Right hindlimb (tissue), 1 donor: ENCODE measurements at regions not wholly inside any gene's neighbourhood (a gene's known extent, or its start where the extent isn't known, plus 50 kb on each side); places are given as distances from the start of the nearest gene placed in this dataset.
A peak's percentile ranks its signal among the peaks of the same experiment; 100 is the strongest.
"Not testable (repeated sequence)": the region's sequence is repeated elsewhere in the genome, so short reads cannot be mapped to it uniquely, and the experiment has no call there.

Experiments used
- DNase-seq: peaks from one replicate; pipeline ENCODE4 v3.0.0-alpha.2; 2018

DNA sequence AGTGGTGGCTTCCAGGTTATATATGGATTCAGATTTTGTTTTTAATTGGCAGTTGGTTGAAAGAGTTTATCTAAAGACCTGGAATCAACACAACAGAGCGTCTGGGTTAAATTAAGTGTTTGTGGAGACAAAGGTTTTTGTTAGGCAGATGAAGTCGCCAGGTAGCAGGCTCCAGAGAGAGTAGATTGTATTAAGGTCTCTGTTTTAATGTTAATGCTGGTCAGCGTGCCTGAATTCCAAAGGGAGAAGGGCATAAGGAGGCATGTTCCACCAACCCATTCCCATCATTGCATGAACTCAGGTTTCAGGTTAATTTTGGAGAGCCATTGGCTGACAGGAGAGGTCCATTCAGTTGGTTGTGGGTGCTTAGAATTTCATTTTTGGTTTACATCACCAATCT is 744.1 kb upstream of the GJE1 start:
- DNase-seq, result no peak

DNA sequence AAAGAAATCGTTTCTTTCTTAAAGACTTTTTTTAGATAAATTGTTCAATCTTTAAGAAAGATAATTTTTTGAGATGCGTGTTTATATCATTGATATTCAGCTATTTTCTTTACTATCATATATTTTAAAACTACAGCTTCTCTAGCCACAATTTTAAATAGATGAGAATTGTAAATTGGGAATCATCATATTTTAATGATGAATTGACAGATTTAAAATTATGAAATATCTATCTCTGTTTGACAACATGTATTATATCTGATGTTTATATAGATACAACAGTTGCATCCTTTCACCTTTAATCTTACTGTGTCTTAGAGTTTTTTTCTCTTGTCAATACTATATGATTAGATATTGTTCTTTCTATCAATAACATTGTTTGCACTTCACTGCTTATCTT is 762.3 kb upstream of the GJE1 start:
- no peak for DNase-seq

DNA sequence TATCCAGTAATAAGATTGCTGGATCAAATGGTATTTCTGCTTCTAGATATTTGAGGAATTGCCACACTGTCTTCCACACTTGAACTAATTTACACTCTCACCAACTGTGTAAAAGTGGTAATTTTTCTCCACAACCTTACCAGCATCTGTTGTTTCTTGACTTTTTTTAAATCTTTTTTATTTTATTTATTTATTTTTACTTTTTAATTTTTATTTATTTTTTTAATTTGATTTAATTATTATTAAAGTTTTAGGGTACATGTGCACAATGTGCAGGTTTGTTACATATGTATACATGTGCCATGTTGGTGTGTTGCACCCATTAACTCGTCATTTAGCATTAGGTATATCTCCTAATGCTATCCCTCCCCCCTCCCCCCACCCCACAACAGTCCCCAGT is 765.9 kb upstream of the GJE1 start:
- DNase-seq, result not testable (repeated sequence)

DNA sequence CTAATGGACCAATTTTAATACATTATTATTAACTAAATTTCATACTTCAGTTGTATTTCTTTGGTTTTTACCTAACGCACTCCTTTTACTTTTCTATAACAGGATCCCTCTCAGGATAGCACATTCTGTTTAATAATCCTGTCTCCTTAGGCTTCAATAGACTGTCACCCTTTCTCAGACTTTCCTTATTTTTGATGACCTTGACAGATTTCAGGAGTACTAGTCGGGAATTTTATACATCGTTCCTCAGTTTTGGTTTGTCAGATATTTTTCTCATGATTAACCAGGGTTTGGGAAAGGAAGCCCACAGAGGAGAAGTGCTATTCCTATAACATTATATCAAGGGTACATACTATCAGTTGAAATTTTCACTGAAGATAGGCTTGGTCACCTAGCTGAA is 768.0 kb upstream of the GJE1 start:
- DNase-seq, result no peak

DNA sequence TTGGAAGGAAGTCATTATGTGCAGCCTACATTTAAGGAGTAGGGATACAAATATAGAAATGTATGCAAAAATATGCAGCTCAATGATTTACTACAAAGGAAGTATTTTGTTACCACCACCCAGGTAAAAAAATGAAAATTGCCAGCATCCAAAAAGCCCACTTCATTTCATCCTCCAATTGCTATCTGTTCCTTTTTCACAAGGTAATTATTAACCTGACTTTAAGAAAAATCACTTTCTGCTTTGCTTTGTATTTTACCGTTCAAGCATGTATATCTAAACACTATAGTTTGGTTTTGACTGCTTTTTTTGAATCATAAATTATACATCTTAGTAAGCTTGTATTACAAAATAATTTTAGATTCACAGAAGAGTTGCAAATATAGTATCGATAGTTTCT is 768.5 kb upstream of the GJE1 start:
- no peak for DNase-seq

DNA sequence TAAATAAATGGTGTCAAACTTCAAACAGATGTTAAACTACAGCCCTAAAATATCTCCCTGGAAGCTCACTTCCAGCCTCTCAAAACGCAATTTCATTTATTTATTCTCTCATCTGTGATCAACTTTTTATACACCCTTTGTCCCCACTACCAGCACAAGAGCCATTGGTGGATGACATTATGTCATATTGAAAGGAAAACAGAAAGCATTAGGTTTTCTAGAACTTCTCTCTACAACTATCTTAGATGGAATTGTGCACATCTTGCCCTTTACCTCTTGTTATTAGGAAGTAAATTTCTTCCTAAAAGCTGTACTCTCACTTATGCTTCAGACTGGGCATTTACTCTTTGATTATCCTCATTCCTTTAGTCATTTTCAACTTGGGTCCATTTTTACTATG is 771.2 kb upstream of the GJE1 start:
- DNase-seq, result no peak

DNA sequence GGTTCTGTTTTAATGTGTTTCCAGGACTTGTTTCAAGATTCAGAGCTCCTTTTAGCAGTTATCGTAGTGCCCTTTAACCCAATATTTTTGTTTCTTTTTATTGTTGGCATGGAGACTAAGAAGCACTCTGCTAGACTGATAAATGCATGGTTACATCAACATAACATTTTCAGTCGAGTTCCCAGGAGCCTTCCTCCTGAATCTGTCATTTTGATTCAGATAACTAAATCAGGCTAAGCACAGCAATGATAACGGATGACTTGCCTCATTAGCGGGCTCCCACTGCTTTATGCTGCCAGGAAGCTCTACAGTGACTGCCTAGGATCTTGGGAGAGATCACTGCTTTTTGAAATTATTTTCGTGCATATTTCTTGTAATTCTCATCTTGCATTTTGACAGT is 772.8 kb upstream of the GJE1 start:
- DNase-seq, result peak; percentile 12

DNA sequence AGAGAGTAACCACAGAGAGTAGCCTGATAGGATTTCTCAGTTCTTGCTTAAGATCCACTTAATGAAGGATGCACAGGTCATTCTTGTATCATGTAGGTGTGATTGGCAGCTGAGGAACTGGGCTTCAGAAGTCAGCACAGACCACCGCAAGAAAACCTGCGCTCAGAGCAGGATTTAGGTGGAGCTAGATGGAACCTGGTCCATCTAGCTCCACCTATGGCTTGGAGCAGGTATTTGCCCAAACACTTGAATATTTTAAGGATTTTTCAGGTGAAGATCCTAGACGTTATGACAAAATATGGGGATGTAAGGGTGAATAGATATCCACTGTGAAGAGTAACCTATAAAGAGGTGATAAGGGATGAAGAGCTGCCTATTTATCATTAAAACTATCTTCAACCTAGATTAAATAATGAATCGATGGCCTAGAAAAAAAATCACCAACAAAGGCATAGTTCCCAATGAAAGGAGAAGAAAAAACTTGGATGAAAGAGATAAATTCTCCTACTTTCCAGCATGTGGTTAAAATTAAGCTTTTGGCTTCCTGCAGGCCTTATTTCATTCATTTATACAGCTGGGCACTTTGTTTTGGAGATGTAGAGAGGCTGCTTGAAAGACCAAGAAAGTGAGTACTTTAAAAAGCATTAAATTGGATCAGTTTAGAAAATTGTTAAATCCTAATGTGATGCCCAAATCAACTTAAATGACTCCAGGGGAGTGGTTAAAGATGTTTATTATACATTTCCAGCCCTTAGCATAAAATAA is 778.4 kb upstream of the GJE1 start:
- no peak for DNase-seq

DNA sequence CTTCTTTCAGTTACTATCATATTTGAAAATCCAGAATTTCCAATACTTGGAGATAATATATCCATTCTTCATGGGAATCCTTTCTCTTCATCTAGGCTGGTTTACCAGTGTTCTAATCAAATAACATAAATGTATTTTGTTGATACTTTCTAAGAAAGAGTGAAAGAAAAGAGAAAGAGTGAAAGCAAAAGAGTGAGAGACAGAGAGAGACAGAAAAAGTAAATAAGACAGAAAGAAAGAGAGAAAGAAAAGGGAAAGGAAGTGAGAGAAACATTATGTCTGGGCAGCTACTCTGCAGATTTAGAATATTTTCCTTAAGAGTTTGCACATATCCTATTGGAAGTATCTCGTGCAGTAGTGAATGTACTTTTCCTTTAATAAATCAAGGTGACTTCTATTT is 781.0 kb upstream of the GJE1 start:
- no peak for DNase-seq

DNA sequence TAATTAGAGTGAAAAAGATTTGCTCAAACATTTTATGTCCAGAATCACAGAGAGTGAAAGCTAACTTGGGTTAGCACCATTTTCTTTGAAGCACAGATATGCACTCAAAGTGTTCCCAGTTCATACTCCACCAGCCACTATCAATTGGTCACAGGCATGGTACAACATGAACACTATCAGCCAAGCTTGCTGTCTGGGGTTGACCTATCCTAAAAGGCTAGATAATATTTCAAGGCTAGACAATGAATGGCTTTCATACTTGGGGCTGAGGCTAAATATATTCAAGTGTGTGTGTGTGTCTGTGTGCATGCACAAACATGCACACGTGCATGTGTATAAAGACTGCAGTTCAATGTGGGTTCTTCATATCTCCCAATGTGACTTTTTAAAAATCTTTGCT is 783.0 kb upstream of the GJE1 start:
- DNase-seq, result no peak

DNA sequence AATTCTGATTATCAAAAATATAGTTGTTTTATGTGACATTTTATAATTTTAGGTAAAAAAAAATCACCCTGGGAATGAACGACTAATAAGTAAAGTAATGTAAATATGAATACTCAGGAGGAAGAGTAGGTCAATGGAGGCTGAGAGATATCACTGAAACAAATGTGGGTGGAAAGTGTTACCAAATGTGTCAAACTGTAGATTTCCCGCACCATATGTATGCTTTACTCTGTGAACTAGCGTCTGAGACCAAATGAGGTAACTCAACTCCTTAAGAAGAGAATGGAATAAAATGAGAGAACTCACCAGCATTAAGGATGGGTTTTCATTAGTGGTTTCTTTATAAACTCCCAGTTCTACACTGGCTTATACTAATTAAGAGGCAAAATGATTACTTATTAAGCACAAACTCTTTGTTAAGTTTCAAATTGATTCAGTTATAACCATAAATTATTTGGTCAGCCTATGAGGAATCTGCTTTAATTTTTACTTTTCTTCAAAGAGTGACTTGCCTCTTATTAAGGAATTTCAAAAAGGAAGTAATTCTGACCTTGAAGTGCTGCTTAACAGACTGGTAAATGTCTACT is 784.7 kb upstream of the GJE1 start:
- DNase-seq, result no peak

DNA sequence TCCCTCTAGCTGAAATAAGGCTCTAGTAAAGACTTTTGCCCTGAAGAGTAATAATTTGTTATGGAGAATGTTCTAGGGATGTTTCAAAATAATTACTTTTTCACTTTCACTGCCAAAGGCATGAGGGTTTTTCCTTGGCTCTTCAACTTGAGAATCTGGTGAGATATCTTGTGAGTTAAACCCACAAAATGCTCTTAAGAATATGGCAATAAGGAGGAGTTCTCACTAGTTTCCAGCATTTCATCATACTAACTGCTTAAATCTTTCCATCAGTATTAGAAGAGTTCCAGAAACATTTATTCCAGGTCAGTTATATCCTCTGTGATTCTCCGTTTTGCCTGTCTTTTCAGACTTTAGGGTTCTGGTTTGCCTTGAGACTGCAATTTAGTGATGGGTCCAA is 785.6 kb upstream of the GJE1 start:
- no peak for DNase-seq

DNA sequence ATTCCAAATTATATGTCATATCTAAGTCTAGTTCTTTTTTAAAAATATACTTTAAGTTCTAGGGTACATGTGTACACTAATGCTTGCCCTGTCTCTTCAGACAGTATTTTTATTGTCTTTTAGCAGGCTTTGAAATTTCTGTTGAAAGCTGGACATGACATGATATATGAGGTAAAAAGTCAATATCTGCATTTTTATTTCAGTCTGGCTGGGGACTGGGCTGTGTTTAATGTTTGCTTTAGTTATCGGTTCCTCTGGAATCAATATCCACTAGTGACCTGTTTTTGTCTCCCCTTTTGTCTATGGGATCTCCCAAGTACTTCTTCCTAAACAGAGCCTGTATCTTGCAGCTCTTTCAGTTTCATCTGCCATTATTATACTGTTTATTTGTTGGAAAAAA is 786.2 kb upstream of the GJE1 start:
- DNase-seq, result no peak

DNA sequence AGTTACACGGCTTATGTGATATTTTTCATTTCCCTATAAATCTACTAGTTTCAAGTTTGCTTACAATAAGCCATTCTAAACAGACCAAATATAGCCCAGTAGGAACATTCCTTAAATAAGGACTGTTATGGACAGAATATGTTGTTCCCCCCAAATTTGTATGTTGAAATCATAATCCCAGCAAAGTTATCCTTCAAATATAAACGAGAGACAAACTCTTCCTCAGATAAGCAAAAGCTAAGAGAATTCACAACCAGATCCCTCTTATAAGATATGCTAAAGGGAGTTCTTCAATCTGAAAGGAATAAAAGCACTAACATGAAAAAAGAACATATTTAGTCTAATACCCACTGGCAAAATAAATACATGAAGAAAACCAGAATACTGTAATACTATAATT is 795.5 kb upstream of the GJE1 start:
- no peak for DNase-seq

DNA sequence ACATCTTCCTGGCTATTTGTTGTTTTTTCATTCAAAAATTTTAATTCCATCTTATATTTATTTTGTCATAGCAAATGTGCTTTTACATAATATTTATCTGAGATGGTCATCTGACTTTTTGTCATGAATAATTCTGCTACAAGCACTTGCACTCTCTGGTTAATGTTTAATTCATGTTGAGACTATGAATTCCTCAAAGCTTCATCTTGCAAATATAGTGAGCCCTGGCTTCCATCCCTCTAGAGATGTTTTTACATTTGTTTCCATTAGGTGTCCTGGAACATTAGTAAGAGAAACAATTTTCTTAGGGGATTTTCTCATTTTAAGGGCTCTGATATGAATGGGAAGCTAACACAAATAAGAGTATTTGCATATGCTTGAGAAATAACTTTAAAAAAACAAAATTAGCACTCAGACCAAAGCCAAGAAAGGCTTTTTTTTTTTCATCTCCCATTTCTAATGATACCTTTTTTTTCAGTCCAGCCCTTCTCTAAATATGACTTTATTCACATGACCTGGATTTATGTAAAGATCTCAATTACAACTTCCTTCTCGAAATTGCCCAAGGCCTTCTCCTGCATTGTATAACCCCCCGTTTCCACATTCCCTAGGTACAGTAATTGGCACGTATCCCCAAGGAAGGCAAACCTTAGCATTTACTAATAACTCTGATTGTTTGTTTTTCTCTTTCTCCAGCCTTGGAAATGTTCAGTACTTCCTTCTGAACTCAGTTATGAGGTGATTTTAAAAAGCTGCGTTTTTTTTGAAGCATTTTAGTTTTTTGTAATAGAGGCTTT is 797.0 kb upstream of the GJE1 start:
- DNase-seq, result no peak

DNA sequence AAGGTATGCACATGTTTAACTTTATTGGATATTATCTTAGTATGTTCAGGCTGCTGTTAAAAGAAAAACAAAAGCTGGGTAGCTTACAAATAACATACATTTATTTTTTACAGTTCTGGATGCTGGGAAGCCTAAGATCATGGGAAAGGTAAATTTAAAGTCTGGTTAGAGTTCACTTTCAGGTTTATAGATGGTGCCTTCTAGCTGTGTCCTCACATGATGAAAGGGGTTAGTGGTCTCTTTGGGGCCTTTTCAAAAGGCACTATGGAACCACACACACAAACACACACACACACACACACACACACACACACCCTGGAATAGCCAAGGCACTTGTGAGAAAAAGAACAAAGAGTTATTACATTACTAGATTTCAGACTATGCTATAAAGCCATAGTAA is 805.8 kb upstream of the GJE1 start:
- no peak for DNase-seq

DNA sequence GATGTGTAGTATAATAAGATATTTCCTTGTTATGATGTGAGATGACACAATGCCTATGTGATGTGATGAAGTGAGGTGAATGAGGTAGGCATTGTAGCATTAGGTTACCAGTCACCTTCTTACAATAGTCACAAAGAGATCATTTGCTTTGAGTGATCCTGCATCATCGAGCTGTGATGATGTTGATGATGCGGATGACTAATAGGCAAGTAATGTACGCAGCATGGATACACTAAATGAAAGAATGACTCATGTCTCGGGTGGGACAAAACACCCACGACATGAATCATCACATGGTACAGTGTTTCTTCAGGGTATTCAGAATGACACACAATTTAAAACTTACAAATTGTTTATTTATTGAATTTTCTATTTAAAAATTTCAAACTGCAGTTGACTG is 806.3 kb upstream of the GJE1 start:
- DNase-seq, result no peak

DNA sequence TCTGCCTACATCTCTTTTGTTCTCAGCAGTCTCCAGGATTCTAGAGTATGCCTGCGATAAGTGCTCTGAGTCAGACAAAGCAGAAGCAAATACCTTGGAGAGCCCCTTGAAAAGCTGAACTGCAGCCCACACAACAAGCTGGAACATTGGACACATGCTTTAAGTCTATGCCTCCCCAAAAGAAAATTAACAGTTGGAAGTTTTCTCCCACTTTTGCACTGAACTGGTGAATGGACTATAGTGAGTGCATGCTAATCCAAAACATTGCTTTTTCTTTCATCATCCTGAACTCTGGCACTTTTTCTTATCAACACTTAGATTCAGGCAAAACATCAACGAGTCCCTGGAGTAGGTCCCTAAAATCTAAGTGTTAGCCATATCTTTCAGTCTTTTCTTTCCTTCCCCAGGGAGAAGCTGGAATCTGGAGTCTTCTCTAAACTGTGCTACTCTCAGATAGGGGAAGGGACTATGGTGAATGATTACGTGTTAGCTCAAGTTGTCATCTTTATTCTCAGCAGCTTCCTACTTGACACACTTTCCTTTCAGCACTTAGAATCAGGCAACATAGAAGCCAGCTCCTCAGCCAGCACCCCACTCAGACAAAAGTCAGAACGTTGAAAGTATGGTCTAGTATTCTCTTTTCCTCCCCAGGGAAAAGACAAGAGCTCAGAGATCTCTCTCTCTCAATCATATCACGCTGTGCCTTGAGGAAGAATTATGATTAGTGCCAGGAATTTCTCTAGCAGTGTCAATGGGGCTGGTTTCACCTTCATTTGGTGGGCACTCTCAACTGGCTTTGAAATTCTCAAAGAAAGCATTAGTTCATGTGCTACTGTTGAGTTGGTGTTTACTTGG is 811.0 kb upstream of the GJE1 start:
- no peak for DNase-seq

DNA sequence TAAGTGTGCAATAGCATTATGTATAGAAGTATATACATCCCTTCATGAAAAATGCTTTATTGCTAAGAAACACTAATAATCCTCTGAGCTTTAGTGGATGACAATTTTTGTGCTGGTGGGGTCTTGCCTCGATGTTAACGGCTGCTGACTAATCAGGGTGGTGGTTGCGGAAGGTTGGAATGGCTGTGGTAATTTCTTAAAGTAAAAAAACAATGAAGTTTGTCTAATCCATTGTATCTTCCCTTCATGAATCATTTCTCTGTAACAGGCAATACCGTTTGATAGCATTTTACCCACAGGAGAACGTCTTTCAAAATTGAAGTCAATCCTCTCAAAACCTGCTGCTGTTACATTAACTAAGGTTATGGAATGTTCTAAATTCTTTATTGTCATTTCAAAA is 816.5 kb upstream of the GJE1 start:
- no peak for DNase-seq

DNA sequence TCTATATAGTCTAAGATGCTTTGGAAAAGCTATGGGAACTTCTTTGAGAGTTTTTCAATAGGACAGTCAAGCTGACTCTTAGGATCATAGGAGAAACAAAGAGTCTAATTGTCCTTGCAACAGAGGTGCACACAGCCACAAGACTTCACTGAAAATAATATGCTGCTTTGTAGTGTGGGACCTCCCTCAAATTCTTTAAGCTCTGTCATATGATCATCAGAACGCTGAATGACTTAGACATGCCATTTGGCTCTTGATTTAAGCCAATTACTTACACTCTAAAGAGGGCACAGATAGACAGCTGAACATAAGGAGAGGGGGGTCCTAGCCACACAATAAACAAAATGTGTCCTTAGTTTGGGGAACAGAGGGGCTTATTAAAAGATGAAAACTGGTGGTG is 818.7 kb upstream of the GJE1 start:
- DNase-seq, result no peak

DNA sequence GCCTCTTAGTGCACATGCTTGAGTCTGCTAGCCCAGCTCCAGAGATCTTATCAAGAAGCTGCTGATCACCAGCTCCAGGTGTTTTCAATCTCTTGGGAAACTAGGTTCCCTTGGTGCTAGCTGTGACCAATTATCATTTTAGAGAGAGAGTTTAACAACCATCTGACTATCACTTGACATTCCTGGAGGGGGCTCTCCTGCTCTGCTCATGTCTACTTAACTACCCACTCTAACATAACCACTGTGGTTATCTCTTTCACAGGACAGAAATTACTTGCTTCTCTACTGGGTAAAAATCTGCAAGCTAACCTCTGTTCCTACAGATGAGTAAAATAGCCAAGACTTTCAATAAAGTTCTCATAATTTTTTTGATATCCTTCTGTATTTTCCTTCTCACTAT is 823.4 kb upstream of the GJE1 start:
- DNase-seq, result no peak

DNA sequence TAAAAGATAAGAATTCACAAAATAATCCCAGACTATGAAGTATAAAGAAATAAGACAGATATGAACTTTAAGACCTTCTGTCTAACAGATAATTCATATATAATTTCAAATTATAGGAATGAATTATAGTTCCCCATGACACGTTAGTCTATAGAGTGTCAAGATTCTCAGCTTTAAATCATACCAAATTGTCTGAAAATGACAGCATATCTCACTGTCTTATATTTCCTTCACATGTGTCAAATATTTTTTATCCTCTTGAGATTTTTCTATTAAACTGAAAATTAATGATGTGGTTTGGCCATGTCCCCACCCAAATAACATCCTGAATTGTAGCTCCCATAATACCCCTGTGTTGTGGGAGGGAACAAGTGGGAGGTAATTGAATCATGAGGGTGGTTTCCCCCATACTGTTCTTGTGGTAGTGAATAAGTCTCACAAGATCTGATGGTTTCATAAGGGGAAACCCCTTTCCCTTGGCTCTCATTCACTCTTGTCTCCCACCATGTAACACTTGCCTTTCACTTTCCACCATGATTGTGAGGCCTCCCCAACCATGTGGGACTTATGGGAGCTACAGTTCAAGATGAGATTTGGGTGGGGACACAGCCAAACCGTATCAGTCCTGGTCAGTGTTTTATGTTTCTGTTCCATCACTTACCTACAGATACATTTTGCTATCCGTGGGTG is 825.3 kb upstream of the GJE1 start:
- no peak for DNase-seq

DNA sequence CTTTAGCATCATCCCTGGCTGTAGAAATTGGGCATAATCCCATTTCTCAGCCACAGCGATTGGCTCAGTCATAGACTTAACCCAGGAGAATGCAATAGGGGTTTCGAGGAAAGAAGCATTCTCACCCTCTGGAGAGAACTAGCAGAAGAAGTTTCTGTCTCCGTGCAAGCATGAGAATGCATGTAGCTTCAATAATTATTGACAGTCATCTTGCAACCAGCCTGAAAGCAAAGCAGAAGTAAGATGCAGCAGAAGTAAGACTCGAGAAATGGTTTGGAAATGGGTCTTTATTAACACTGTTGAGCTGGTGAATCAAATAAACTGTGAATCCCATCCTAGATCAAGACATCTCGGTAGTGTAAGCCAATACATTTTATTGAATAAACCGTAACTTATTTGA is 828.8 kb upstream of the GJE1 start:
- no peak for DNase-seq
